ENCODE measurements at regions not wholly inside any gene's neighbourhood (a gene's known extent, or its start where the extent isn't known, plus 50 kb on each side); places are given as distances from the start of the nearest gene placed in this dataset.
"Not testable (repeated sequence)": the region's sequence is repeated elsewhere in the genome, so short reads cannot be mapped to it uniquely, and the experiment has no call there.

DNA sequence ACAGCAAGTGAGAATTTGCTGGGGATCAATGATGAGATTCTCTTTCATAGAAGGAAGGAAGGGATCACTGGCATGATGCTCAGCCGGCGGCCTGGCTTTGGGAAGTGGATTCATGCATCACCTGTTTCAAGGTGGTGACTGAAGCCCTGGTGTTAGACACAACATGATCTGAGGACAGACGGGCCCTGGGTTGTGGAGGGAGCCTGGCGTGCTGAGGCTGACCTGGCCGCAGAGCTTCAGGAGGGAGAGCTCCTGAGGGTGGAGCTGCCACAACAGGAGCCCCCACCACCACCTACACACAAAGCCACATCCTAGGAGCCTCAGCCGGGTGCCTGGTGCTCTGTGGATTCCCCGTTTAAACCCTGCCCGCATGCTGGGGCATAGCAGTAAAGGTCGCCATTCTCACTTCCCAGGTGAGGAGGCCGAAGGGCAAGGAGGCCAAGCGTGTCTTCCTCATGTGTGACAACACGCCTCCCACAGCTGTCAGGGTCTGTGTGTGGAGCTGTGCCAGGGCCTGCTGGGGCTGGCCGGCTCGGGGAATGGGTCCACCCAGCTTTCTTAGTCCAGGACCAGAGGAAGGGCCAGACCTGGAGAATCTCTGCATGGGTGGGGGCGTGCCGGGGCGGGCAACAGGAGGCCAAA, 107.0 kb downstream of the ERMARD start:
- H3K4me3 Mint-ChIP-seq: no peak overlapping the region
- no peak overlapping the region for H2AFZ ChIP-seq (ENCODE audit: insufficient read depth, low read depth, low read length, poor library complexity, severe bottlenecking)
- H3K27me3 ChIP-seq (ENCODE audit: control insufficient read depth in 2 of 2, insufficient read depth in 2 of 2, low read length in 2 of 2): no peaks in the 10 kb centered on the region
- peaks cover 0 to 6% (median 1%) of the 10 kb centered on the region in 3 donors for H3K27me3 Mint-ChIP-seq (ENCODE audit: low read depth in 3 of 3)
- H3K36me3 Mint-ChIP-seq: no peaks in the 10 kb centered on the region
- H3K4me2 ChIP-seq (replicated peaks; ENCODE audit: extremely low read depth, low read length, poor library complexity, severe bottlenecking): no peak overlapping the region
- H3K9me3 Mint-ChIP-seq: peaks cover 26 to 46% (median 37%) of the 10 kb centered on the region in 7 donors
- no peak for DNase-seq
- WGBS (ENCODE audit: insufficient coverage): 96% methylated on average over 11 of the region's 17 CpGs
- no peak overlapping the region for H3K9ac ChIP-seq (ENCODE audit: insufficient read depth, low read length, poor library complexity, severe bottlenecking)
- H3K4me3 ChIP-seq (replicated peaks in 1 of 3; ENCODE audit: low read depth in 2 of 3, low read length in 3 of 3): no peak overlapping the region
- no peaks in the 10 kb centered on the region for H3K36me3 ChIP-seq (replicated peaks in 1 of 2; ENCODE audit: control insufficient read depth in 1 of 2, insufficient read depth in 2 of 2, low read length in 2 of 2)
- no peaks in the 10 kb centered on the region for H3K4me1 ChIP-seq (ENCODE audit: control insufficient read depth in 1 of 2, insufficient read depth in 2 of 2, low read length in 2 of 2)
- TF ChIP-seq, protein P1, sequence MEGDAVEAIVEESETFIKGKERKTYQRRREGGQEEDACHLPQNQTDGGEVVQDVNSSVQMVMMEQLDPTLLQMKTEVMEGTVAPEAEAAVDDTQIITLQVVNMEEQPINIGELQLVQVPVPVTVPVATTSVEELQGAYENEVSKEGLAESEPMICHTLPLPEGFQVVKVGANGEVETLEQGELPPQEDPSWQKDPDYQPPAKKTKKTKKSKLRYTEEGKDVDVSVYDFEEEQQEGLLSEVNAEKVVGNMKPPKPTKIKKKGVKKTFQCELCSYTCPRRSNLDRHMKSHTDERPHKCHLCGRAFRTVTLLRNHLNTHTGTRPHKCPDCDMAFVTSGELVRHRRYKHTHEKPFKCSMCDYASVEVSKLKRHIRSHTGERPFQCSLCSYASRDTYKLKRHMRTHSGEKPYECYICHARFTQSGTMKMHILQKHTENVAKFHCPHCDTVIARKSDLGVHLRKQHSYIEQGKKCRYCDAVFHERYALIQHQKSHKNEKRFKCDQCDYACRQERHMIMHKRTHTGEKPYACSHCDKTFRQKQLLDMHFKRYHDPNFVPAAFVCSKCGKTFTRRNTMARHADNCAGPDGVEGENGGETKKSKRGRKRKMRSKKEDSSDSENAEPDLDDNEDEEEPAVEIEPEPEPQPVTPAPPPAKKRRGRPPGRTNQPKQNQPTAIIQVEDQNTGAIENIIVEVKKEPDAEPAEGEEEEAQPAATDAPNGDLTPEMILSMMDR (IDR thresholded peaks at IDR 0.05): no peak
- peaks cover 24 to 57% of the 10 kb centered on the region in 2 donors for H3K9me3 ChIP-seq (replicated peaks in 1 of 2; ENCODE audit: control insufficient read depth in 1 of 2, insufficient read depth in 1 of 2, low read length in 2 of 2)
- H4K20me1 ChIP-seq (ENCODE audit: insufficient read depth, low read length): no peaks in the 10 kb centered on the region
- H3K27ac Mint-ChIP-seq: no peak overlapping the region
- H3K27ac ChIP-seq (ENCODE audit: low read depth in 1 of 2, low read length in 2 of 2): no peak overlapping the region
- no peaks in the 10 kb centered on the region for H3K79me2 ChIP-seq (ENCODE audit: insufficient read depth, low read length)
- H3K4me1 Mint-ChIP-seq: peaks cover 6% of the 10 kb centered on the region
- intact Hi-C loops (cut with micrococcal nuclease): no loop called here

DNA sequence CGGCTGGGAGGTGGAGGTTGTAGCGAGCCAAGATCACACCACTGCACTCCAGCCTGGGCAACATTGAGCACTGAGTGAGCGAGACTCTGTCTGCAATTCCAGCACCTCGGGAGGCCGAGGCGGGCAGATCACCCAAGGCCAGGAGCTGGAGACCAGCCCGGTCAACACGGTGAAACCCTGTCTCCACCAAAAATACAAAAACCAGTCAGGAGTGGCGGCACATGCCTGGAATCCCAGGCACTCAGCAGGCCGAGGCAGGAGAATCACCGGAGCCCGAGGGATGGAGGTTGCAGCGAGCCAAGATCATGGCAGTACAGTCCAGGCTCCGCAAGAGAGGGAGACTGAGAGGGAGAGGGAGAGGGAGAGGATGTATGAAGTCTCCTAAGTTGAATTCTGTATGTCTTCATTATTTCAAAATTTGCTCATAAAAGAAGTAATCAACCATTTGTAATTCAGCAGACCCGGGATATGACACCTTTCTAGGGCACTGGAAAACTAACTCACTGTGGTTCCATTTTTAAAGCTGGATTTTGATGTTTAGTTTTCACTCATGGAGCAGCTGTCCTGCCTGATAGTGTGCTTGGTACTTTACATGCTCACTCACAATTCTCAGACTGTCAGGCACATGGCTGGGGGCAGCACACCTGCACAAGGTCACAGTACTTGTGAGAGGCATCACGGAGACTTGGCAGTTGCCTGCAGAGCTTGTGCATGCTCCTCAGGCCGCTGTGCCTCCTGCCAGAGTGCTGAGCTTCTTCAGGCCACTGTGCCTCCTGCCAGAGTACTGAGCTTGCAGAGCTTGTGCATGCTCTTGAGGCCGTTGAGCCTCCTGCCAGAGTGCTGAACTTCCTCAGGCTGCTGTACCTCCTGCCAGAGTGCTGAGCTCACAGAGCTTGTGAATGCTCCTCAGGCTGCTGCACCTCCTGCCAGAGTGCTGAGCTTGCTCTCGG, 106.2 kb downstream of the ERMARD start:
- no peak overlapping the region for H3K27ac ChIP-seq (ENCODE audit: low read depth in 1 of 2, low read length in 2 of 2)
- H3K9me3 ChIP-seq (replicated peaks in 1 of 2; ENCODE audit: control insufficient read depth in 1 of 2, insufficient read depth in 1 of 2, low read length in 2 of 2): peaks cover 30 to 58% of the 10 kb centered on the region in 2 donors
- no peaks in the 10 kb centered on the region for H3K27me3 ChIP-seq (ENCODE audit: control insufficient read depth in 2 of 2, insufficient read depth in 2 of 2, low read length in 2 of 2)
- H4K20me1 ChIP-seq (ENCODE audit: insufficient read depth, low read length): no peaks in the 10 kb centered on the region
- H3K4me1 Mint-ChIP-seq: peaks cover 6% of the 10 kb centered on the region
- intact Hi-C loops (cut with micrococcal nuclease): no loop called here
- H3K36me3 Mint-ChIP-seq: no peaks in the 10 kb centered on the region
- H3K4me3 Mint-ChIP-seq: no peak overlapping the region
- H3K9ac ChIP-seq (ENCODE audit: insufficient read depth, low read length, poor library complexity, severe bottlenecking): no peak overlapping the region
- TF ChIP-seq, protein P1 (IDR thresholded peaks at IDR 0.05): no peak
- no peak overlapping the region for H3K27ac Mint-ChIP-seq
- 96% methylated on average over 11 of the region's 19 CpGs for WGBS (ENCODE audit: insufficient coverage)
- no peak overlapping the region for H3K4me2 ChIP-seq (replicated peaks; ENCODE audit: extremely low read depth, low read length, poor library complexity, severe bottlenecking)
- H3K79me2 ChIP-seq (ENCODE audit: insufficient read depth, low read length): no peaks in the 10 kb centered on the region
- H3K9me3 Mint-ChIP-seq: peaks cover 30 to 46% (median 37%) of the 10 kb centered on the region in 7 donors
- H3K4me3 ChIP-seq (replicated peaks in 1 of 3; ENCODE audit: low read depth in 2 of 3, low read length in 3 of 3): no peak overlapping the region
- no peak overlapping the region for H2AFZ ChIP-seq (ENCODE audit: insufficient read depth, low read depth, low read length, poor library complexity, severe bottlenecking)
- H3K27me3 Mint-ChIP-seq (ENCODE audit: low read depth in 3 of 3): peaks cover 0 to 6% (median under 1%) of the 10 kb centered on the region in 3 donors
- no peak for DNase-seq
- H3K4me1 ChIP-seq (ENCODE audit: control insufficient read depth in 1 of 2, insufficient read depth in 2 of 2, low read length in 2 of 2): no peaks in the 10 kb centered on the region
- H3K36me3 ChIP-seq (replicated peaks in 1 of 2; ENCODE audit: control insufficient read depth in 1 of 2, insufficient read depth in 2 of 2, low read length in 2 of 2): no peaks in the 10 kb centered on the region

DNA sequence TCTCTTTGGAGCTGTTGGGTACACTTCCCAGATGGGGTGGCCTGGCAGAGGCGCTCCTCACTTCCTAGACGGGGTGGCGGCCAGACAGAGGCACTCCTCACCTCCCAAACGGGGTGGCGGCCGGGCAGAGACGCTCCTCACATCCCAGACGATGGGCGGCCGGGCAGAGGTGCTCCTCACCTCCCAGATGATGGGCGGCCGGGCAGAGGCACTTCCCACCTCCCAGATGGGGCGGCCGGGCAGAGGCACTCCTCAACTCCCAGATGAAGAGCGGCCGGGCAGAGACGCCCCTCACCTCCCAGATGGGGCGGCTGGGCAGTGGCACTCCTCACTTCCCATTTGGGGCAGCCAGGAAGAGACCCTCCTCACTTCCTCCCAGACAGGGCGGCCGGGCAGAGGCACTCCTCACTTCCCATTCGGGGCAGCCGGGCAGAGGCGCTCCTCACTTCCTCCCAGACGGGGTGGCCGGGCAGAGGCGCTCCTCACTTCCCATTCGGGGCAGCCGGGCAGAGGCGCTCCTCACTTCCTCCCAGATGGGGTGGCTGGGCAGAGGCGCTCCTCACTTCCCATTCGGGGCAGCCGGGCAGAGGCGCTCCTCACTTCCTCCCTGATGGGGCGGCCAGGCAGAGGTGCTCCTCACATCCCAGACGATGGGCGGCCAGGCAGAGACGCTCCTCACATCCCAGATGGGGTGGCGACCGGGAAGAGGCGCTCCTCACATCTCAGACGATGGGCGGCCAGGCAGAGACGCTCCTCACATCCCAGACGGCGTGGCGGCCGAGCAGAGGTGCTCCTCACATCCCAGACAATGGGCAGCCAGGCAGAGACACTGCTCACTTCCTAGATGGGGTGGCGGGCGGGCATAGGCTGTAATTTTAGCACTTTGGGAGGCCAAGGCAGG, 105.3 kb downstream of the ERMARD start:
- H3K27ac Mint-ChIP-seq; H3K36me3 Mint-ChIP-seq; H3K27me3 Mint-ChIP-seq (ENCODE audit: low read depth in 3 of 3); H4K20me1 ChIP-seq (ENCODE audit: insufficient read depth, low read length); H3K4me2 ChIP-seq (replicated peaks; ENCODE audit: extremely low read depth, low read length, poor library complexity, severe bottlenecking); H3K27me3 ChIP-seq (ENCODE audit: control insufficient read depth in 2 of 2, insufficient read depth in 2 of 2, low read length in 2 of 2); H3K4me1 Mint-ChIP-seq; H3K4me3 ChIP-seq (replicated peaks in 1 of 3; ENCODE audit: low read depth in 2 of 3, low read length in 3 of 3); H3K79me2 ChIP-seq (ENCODE audit: insufficient read depth, low read length); DNase-seq; H3K36me3 ChIP-seq (replicated peaks in 1 of 2; ENCODE audit: control insufficient read depth in 1 of 2, insufficient read depth in 2 of 2, low read length in 2 of 2); intact Hi-C loops (cut with micrococcal nuclease); H3K9ac ChIP-seq (ENCODE audit: insufficient read depth, low read length, poor library complexity, severe bottlenecking); H3K4me1 ChIP-seq (ENCODE audit: control insufficient read depth in 1 of 2, insufficient read depth in 2 of 2, low read length in 2 of 2); H2AFZ ChIP-seq (ENCODE audit: insufficient read depth, low read depth, low read length, poor library complexity, severe bottlenecking); H3K27ac ChIP-seq (ENCODE audit: low read depth in 1 of 2, low read length in 2 of 2); H3K4me3 Mint-ChIP-seq: not testable (repeated sequence)
- H3K9me3 ChIP-seq (replicated peaks in 1 of 2; ENCODE audit: control insufficient read depth in 1 of 2, insufficient read depth in 1 of 2, low read length in 2 of 2): peaks cover 30 to 58% of the 10 kb centered on the region in 2 donors
- 74% methylated on average over 20 of the region's 49 CpGs for WGBS (ENCODE audit: insufficient coverage)
- H3K9me3 Mint-ChIP-seq: peaks cover 30 to 46% (median 37%) of the 10 kb centered on the region in 7 donors

All from CD14-positive monocyte (primary cell).